SK-N-SH (cell line): ENCODE measurements at regions not wholly inside any gene's neighbourhood (a gene's known extent, or its start where the extent isn't known, plus 50 kb on each side); places are given as distances from the start of the nearest gene placed in this dataset.

Source experiments
- CTCF ChIA-PET: fragments of 300-600, 350-600 bp; formaldehyde crosslinking; extraction: SDS; loops from one replicate; lab custom pipeline; 2021; lab: Yijun Ruan, JAX
- POLR2A ChIA-PET: fragments of 350-600 bp; sonication (Branson Sonifier 250); formaldehyde crosslinking; extraction: SDS; loops from one replicate; lab custom pipeline; 2020; ENCODE audit warnings: antibody characterized with exemption, inconsistent platforms; lab: Yijun Ruan, JAX
- DNase-seq: peaks from one replicate; pipeline ENCODE4 v3.0.0; 2012
- H2AFZ ChIP-seq: fragments of 200-600 bp; sonication (generic); 2 replicates; pipeline ENCODE4 v1.8.1; 2016; ENCODE audit warnings: antibody characterized with exemption, mild to moderate bottlenecking, low read depth
- H3F3A ChIP-seq: fragments of 200-600 bp; sonication (generic); replicated peaks from 2 replicates; pipeline ENCODE3; 2016; ENCODE audit warnings: antibody characterized with exemption, mild to moderate bottlenecking; ENCODE audit not compliant: insufficient read depth
- H3K27ac ChIP-seq, 2 experiments: fragments of 200-500 bp in 1 of 2; fragments of 200-600 bp in 1 of 2; sonication (Bioruptor generic) in 1 of 2; sonication (generic), shearing (Covaris generic) in 1 of 2; 2 replicates each; pipeline versions ENCODE4 v1.5.1 to v1.6.1; 2014 to 2016; ENCODE audit warnings: low read depth in 2 of 2, inconsistent platforms in 1 of 2, low read length in 1 of 2, mild to moderate bottlenecking in 1 of 2, mixed read lengths in 1 of 2
- H3K27me3 ChIP-seq: fragments of 200-600 bp; sonication (generic), shearing (Covaris generic); 2 replicates; pipeline ENCODE4 v1.6.1; 2016; ENCODE audit warnings: mixed run types; ENCODE audit not compliant: insufficient read depth
- H3K36me3 ChIP-seq, 2 experiments: fragments of 200-500 bp in 1 of 2; fragments of 200-600 bp in 1 of 2; sonication (Bioruptor generic) in 1 of 2; sonication (generic) in 1 of 2; replicated peaks in 1 of 2; 2 replicates each; pipeline versions ENCODE3 to v1.5.1; 2014 to 2016; ENCODE audit warnings: low read length in 1 of 2, mild to moderate bottlenecking in 1 of 2; ENCODE audit not compliant: insufficient read depth in 2 of 2, control insufficient read depth in 1 of 2
- H3K4me1 ChIP-seq, 2 experiments: fragments of 200-500 bp in 1 of 2; fragments of 200-600 bp in 1 of 2; sonication (Bioruptor generic) in 1 of 2; sonication (generic), shearing (Covaris generic) in 1 of 2; 2 replicates each; pipeline versions ENCODE4 v1.5.1 to v1.6.1; 2014 to 2016; ENCODE audit warnings: low read depth in 1 of 2, low read length in 1 of 2, mixed run types in 1 of 2; ENCODE audit not compliant: insufficient read depth in 2 of 2, control insufficient read depth in 1 of 2
- H3K4me2 ChIP-seq: fragments of 200-600 bp; sonication (generic), shearing (Covaris generic); 2 replicates; pipeline ENCODE4 v1.6.1; 2017; ENCODE audit warnings: mixed run types
- H3K4me3 ChIP-seq, 2 experiments: fragments of 200-500 bp in 1 of 2; fragments of 200-600 bp in 1 of 2; sonication (Bioruptor generic) in 1 of 2; sonication (generic), shearing (Covaris generic) in 1 of 2; 2 replicates each; pipeline versions ENCODE4 v1.5.1 to v1.8.1; 2014 to 2016; ENCODE audit warnings: low read depth in 2 of 2, inconsistent platforms in 1 of 2, low read length in 1 of 2, mild to moderate bottlenecking in 1 of 2, mixed read lengths in 1 of 2, moderate library complexity in 1 of 2
- H3K79me2 ChIP-seq: fragments of 200-600 bp; sonication (generic); 2 replicates; pipeline ENCODE4 v1.8.1; 2017; ENCODE audit warnings: mild to moderate bottlenecking; ENCODE audit not compliant: insufficient read depth
- H3K9ac ChIP-seq: fragments of 200-600 bp; sonication (generic); 2 replicates; pipeline ENCODE4 v1.6.1; 2017; ENCODE audit warnings: mixed run types
- H3K9me2 ChIP-seq: fragments of 200-600 bp; sonication (generic); 2 replicates; pipeline ENCODE4 v1.6.1; 2017; ENCODE audit warnings: mixed run types
- H3K9me3 ChIP-seq: fragments of 200-600 bp; sonication (generic); 2 replicates; pipeline ENCODE4 v1.6.1; 2017; ENCODE audit warnings: mixed run types, mild to moderate bottlenecking, moderate library complexity
- H4K20me1 ChIP-seq: fragments of 200-600 bp; sonication (generic); 2 replicates; pipeline ENCODE4 v1.6.1; 2017; ENCODE audit warnings: mild to moderate bottlenecking, mixed run types; ENCODE audit not compliant: insufficient read depth
- ELF1 ChIP-seq: IDR thresholded peaks from 2 replicates; pipeline ENCODE4 v1.4.0; 2012
- EP300 ChIP-seq, 2 experiments: IDR thresholded peaks; 2 replicates each; pipeline versions ENCODE4 v1.4.0 to v1.6.1; 2012; ENCODE audit warnings: borderline replicate concordance in 1 of 2, low read depth in 1 of 2, low read length in 1 of 2
- EZH2phosphoT487 ChIP-seq: fragments of 200-600 bp; sonication (generic); IDR thresholded peaks from 2 replicates; pipeline ENCODE4 v1.6.1; 2017; ENCODE audit warnings: low read depth, mixed run types, mild to moderate bottlenecking, antibody characterized with exemption, moderate library complexity, borderline replicate concordance
- FOSL2 ChIP-seq: IDR thresholded peaks from 2 replicates; pipeline ENCODE4 v1.4.0; 2012; ENCODE audit warnings: low read depth, mild to moderate bottlenecking, moderate library complexity, borderline replicate concordance
- FOXJ3 ChIP-seq: sonication (generic); formaldehyde crosslinking; IDR thresholded peaks from 2 replicates; pipeline ENCODE4 v1.5.1; 2020; ENCODE audit warnings: mild to moderate bottlenecking, missing genetic modification reagents
- FOXM1 ChIP-seq: IDR thresholded peaks from 2 replicates; pipeline ENCODE4 v1.4.0; 2012; ENCODE audit warnings: low read depth, mild to moderate bottlenecking
- GATA2 ChIP-seq: sonication (generic); formaldehyde crosslinking; IDR thresholded peaks from 2 replicates; pipeline ENCODE4 v1.5.0; 2020; ENCODE audit warnings: mild to moderate bottlenecking, missing genetic modification reagents
- JUND ChIP-seq: IDR thresholded peaks from 2 replicates; pipeline ENCODE4 v1.4.0; 2012
- MAX ChIP-seq: IDR thresholded peaks from 2 replicates; pipeline ENCODE4 v1.4.0; 2012; ENCODE audit warnings: low read depth
- MXI1 ChIP-seq: IDR thresholded peaks from 2 replicates; pipeline ENCODE4 v1.6.1; 2012; ENCODE audit warnings: mild to moderate bottlenecking, low read depth, low read length, improper control_type of control experiment
- NFIC ChIP-seq: IDR thresholded peaks from 2 replicates; pipeline ENCODE4 v1.4.0; 2012; ENCODE audit warnings: borderline replicate concordance
- POLR2AphosphoS5 ChIP-seq: IDR thresholded peaks from 2 replicates; pipeline ENCODE4 v1.6.1; 2012; ENCODE audit warnings: low read depth, low read length
- RAD21 ChIP-seq: IDR thresholded peaks from 2 replicates; pipeline ENCODE4 v1.6.1; 2012; ENCODE audit warnings: mild to moderate bottlenecking, low read length
- RCOR1 ChIP-seq: fragments of 150-350 bp; IDR thresholded peaks from 2 replicates; pipeline ENCODE4 v1.6.1; 2017; ENCODE audit warnings: antibody characterized with exemption, low read length
- RFX5 ChIP-seq: IDR thresholded peaks from 2 replicates; pipeline ENCODE4 v1.6.1; 2012; ENCODE audit warnings: mild to moderate bottlenecking, improper control_type of control experiment, low read length
- SIN3A ChIP-seq: IDR thresholded peaks from 2 replicates; pipeline ENCODE4 v1.6.1; 2012; ENCODE audit warnings: low read depth, mild to moderate bottlenecking, low read length, moderate library complexity, borderline replicate concordance
- TEAD4 ChIP-seq: IDR thresholded peaks from 2 replicates; pipeline ENCODE4 v1.4.0; 2012; ENCODE audit warnings: mild to moderate bottlenecking, borderline replicate concordance; ENCODE audit not compliant: insufficient read depth
- YY1 ChIP-seq: IDR thresholded peaks from 2 replicates; pipeline ENCODE4 v1.4.0; 2012; ENCODE audit warnings: low read depth, mild to moderate bottlenecking
- WGBS: methylation state at CpG from one replicate; pipeline ENCODE4 v1.1.6; 2017; ENCODE audit warnings: low lambda C conversion rate; 5-methylcytosine and 5-hydroxymethylcytosine counted together
- TF ChIP-seq, protein P1 (sequence below): IDR thresholded peaks from 2 replicates; pipeline ENCODE4 v1.4.0; 2012; ENCODE audit warnings: low read depth, borderline replicate concordance
- TF ChIP-seq, protein P2 (sequence below): fragments of 150-350 bp; IDR thresholded peaks from 2 replicates; pipeline ENCODE4 v1.6.1; 2016; ENCODE audit warnings: mild to moderate bottlenecking, low read depth, low read length
- TF ChIP-seq, protein P3 (sequence below): IDR thresholded peaks from 2 replicates; pipeline ENCODE4; 2012

- no peak overlapping the region for H3K4me2 ChIP-seq
- TF ChIP-seq TEAD4 (no peak), GATA2 (CRISPR knock-in tag) (no peak), YY1 (no peak), MAX (no peak), ELF1 (no peak), EZH2phosphoT487 (no peak), SIN3A (no peak)
- H3F3A ChIP-seq = no peaks in the 10 kb centered on the region
- no peak overlapping the region for H3K27ac ChIP-seq
- H3K9me2 ChIP-seq = no peaks in the 10 kb centered on the region
- ChIA-PET CTCF (interaction anchor here (1.1 to 1.3 kb wide), 2 partner anchors 11 to 114 kb away, joined by 3 to 4 read pairs; no protein-coding TSS in a partner anchor), POLR2A (no interaction called here)
- H3K9ac ChIP-seq = no peak overlapping the region
- DNase-seq = no peak
- H4K20me1 ChIP-seq = no peaks in the 10 kb centered on the region
- no peak overlapping the region for H2AFZ ChIP-seq
- H3K9me3 ChIP-seq = no peaks in the 10 kb centered on the region
- H3K4me1 ChIP-seq = no peaks in the 10 kb centered on the region
- 90% methylated on average over 2 of the region's 2 CpGs for WGBS
- H3K4me3 ChIP-seq = no peak overlapping the region
- no peaks in the 10 kb centered on the region for H3K79me2 ChIP-seq
- H3K36me3 ChIP-seq = no peaks in the 10 kb centered on the region
- no peaks in the 10 kb centered on the region for H3K27me3 ChIP-seq
Measured at GRCh38 chr17:65408050-65408449, 153.4 kb downstream of the AXIN2 start.

DNA sequence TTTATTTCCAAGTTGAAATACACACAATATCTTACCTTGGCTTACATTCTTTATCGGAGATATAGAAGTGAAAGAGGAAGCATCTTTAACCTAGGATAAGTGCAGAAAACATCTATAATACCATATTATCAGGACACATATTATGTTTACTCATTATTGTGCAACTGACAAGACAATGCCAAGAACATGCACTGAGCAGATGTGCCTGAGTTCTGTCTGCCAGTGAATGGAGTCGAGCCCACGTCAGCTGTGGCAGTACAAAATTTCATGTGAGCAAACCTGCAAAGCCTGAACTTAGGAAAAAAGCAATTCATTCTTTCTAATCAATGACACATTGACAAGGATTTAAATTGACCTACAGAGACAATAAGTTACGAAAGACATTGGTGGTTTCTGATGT lies 154.4 kb downstream of the AXIN2 start:
- Histone ChIP-seq H3K9ac (no peak overlapping the region), H3K4me2 (no peak overlapping the region), H3K9me2 (no peaks in the 10 kb centered on the region), H3K4me1 (no peaks in the 10 kb centered on the region), H4K20me1 (no peaks in the 10 kb centered on the region), H3K36me3 (no peaks in the 10 kb centered on the region)
- no peak for TF ChIP-seq ELF1
- TF ChIP-seq FOXM1 = no peak
- no peak for TF ChIP-seq RFX5
- no peak for TF ChIP-seq NFIC
- TF ChIP-seq, protein P1, sequence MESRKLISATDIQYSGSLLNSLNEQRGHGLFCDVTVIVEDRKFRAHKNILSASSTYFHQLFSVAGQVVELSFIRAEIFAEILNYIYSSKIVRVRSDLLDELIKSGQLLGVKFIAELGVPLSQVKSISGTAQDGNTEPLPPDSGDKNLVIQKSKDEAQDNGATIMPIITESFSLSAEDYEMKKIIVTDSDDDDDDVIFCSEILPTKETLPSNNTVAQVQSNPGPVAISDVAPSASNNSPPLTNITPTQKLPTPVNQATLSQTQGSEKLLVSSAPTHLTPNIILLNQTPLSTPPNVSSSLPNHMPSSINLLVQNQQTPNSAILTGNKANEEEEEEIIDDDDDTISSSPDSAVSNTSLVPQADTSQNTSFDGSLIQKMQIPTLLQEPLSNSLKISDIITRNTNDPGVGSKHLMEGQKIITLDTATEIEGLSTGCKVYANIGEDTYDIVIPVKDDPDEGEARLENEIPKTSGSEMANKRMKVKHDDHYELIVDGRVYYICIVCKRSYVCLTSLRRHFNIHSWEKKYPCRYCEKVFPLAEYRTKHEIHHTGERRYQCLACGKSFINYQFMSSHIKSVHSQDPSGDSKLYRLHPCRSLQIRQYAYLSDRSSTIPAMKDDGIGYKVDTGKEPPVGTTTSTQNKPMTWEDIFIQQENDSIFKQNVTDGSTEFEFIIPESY = no peak
- TF ChIP-seq POLR2AphosphoS5 = no peak
- no peak for TF ChIP-seq FOSL2
- no peak for TF ChIP-seq RAD21
- no peak for TF ChIP-seq FOXJ3 (CRISPR knock-in tag)
- TF ChIP-seq JUND = no peak
- TF ChIP-seq, protein P2, sequence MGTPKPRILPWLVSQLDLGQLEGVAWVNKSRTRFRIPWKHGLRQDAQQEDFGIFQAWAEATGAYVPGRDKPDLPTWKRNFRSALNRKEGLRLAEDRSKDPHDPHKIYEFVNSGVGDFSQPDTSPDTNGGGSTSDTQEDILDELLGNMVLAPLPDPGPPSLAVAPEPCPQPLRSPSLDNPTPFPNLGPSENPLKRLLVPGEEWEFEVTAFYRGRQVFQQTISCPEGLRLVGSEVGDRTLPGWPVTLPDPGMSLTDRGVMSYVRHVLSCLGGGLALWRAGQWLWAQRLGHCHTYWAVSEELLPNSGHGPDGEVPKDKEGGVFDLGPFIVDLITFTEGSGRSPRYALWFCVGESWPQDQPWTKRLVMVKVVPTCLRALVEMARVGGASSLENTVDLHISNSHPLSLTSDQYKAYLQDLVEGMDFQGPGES = no peak
- no peak for TF ChIP-seq RCOR1
- TF ChIP-seq, protein P3, sequence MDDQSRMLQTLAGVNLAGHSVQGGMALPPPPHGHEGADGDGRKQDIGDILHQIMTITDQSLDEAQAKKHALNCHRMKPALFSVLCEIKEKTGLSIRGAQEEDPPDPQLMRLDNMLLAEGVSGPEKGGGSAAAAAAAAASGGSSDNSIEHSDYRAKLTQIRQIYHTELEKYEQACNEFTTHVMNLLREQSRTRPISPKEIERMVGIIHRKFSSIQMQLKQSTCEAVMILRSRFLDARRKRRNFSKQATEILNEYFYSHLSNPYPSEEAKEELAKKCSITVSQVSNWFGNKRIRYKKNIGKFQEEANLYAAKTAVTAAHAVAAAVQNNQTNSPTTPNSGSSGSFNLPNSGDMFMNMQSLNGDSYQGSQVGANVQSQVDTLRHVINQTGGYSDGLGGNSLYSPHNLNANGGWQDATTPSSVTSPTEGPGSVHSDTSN = no peak
- no peak for TF ChIP-seq EP300 (IDR thresholded peaks at IDR 0.05; ENCODE audit: borderline replicate concordance in 1 of 2, low read depth in 1 of 2, low read length in 1 of 2)
- TF ChIP-seq MXI1 = no peak
- TF ChIP-seq, all 33 proteins: peak for 0
- CTCF ChIA-PET = interaction anchor here (1.1 kb wide), 1 partner anchor 10 kb away, joined by 3 read pairs; no protein-coding TSS in a partner anchor
- POLR2A ChIA-PET = no interaction called here
- Histone ChIP-seq H3K79me2 (no peaks in the 10 kb centered on the region), H3K27ac (no peak overlapping the region), H3K27me3 (no peaks in the 10 kb centered on the region), H3K4me3 (no peak overlapping the region), H3F3A (no peaks in the 10 kb centered on the region), H2AFZ (no peak overlapping the region), H3K9me3 (no peaks in the 10 kb centered on the region)
- DNase-seq = no peak
- 79% methylated on average over 4 of the region's 4 CpGs for WGBS
